H1 (cell line): ENCODE measurements at regions not wholly inside any gene's neighbourhood (a gene's known extent, or its start where the extent isn't known, plus 50 kb on each side); places are given as distances from the start of the nearest gene placed in this dataset.

Experiments
- CTCF ChIA-PET: fragments of 300-600 bp; sonication (Branson Sonifier 250); formaldehyde crosslinking; loops from one replicate; lab custom pipeline; 2021; ENCODE audit not compliant: partially characterized antibody; lab: Charles Lee
- POLR2A ChIA-PET: fragments of 300-600 bp; sonication (Branson Sonifier 250); formaldehyde crosslinking; loops from one replicate; lab custom pipeline; 2021; ENCODE audit warnings: inconsistent platforms; ENCODE audit not compliant: partially characterized antibody; lab: Charles Lee
- DNase-seq, 2 experiments: peaks; one replicate each; pipeline versions ENCODE4 v3.0.0 to v3.0.0-alpha.2; 2010 to 2022; ENCODE audit warnings: low spot score in 2 of 2, low read depth in 1 of 2, mixed read lengths in 1 of 2
- FAIRE-seq: peaks from 2 replicates; lab custom pipeline; 2011; peaks lifted over from hg19 to GRCh38; lab: Jason Lieb, UNC
- H2AFZ ChIP-seq: 2 replicates; pipeline ENCODE4 v1.8.1; 2012; ENCODE audit warnings: low read length, inconsistent platforms
- H2AK5ac ChIP-seq: 2 replicates; pipeline ENCODE4 v1.6.1; 2013; ENCODE audit warnings: low read depth, low read length
- H2BK120ac ChIP-seq: replicated peaks from 2 replicates; pipeline ENCODE3; 2013; ENCODE audit warnings: low read depth, low read length, inconsistent platforms
- H2BK12ac ChIP-seq: 2 replicates; pipeline ENCODE4 v1.6.1; 2013; ENCODE audit warnings: low read depth, low read length
- H2BK15ac ChIP-seq: 2 replicates; pipeline ENCODE4 v1.6.1; 2013; ENCODE audit warnings: low read length
- H2BK20ac ChIP-seq: 2 replicates; pipeline ENCODE4 v1.6.1; 2013; ENCODE audit warnings: low read length
- H2BK5ac ChIP-seq: 2 replicates; pipeline ENCODE4 v1.6.1; 2013; ENCODE audit warnings: low read depth, low read length
- H3K14ac ChIP-seq: 2 replicates; pipeline ENCODE4 v1.6.1; 2013; ENCODE audit warnings: inconsistent platforms; ENCODE audit not compliant: insufficient read length
- H3K18ac ChIP-seq: 2 replicates; pipeline ENCODE4 v1.6.1; 2013; ENCODE audit warnings: low read length; ENCODE audit errors: extremely low read depth
- H3K23ac ChIP-seq: 2 replicates; pipeline ENCODE4 v1.6.1; 2013; ENCODE audit warnings: inconsistent platforms; ENCODE audit not compliant: insufficient read length
- H3K23me2 ChIP-seq: 2 replicates; pipeline ENCODE4 v1.6.1; 2013; ENCODE audit warnings: low read depth, low read length
- H3K27ac ChIP-seq: 2 replicates; pipeline ENCODE4 v1.6.1; 2011; ENCODE audit warnings: low read depth, low read length, inconsistent platforms
- H3K27me3 ChIP-seq, 4 experiments: replicated peaks in 1 of 4; 1 replicate in 1 of 4; 2 replicates in 3 of 4; pipeline versions ENCODE4 v1.6.1 to v1.8.1; 2011 to 2013; ENCODE audit warnings: low read length in 3 of 4, mild to moderate bottlenecking in 3 of 4, inconsistent platforms in 2 of 4, mixed read lengths in 2 of 4, moderate library complexity in 1 of 4; ENCODE audit not compliant: control insufficient read depth in 3 of 4, insufficient read depth in 3 of 4; ENCODE audit errors: extremely low read depth in 1 of 4
- H3K36me3 ChIP-seq, 4 experiments: 2 replicates each; pipeline versions ENCODE4 v1.6.1 to v1.8.1; 2011 to 2013; ENCODE audit warnings: mild to moderate bottlenecking in 4 of 4, low read length in 3 of 4, moderate library complexity in 2 of 4, control low read depth in 1 of 4, inconsistent platforms in 1 of 4; ENCODE audit not compliant: insufficient read depth in 4 of 4, control insufficient read depth in 2 of 4
- H3K4ac ChIP-seq: replicated peaks from 2 replicates; pipeline ENCODE3; 2013; ENCODE audit warnings: low read length, low read depth, mixed read lengths, inconsistent platforms; ENCODE audit not compliant: insufficient read length
- H3K4me1 ChIP-seq, 4 experiments: replicated peaks in 1 of 4; 1 replicate in 1 of 4; 2 replicates in 3 of 4; pipeline versions ENCODE4 v1.6.1 to v1.8.1; 2011 to 2013; ENCODE audit warnings: low read length in 3 of 4, inconsistent platforms in 2 of 4, mixed read lengths in 1 of 4; ENCODE audit not compliant: insufficient read depth in 4 of 4, control insufficient read depth in 3 of 4
- H3K4me2 ChIP-seq, 2 experiments: 2 replicates each; pipeline versions ENCODE4 v1.6.1 to v1.8.1; 2011 to 2013; ENCODE audit warnings: low read depth in 2 of 2, low read length in 2 of 2, control low read depth in 1 of 2, inconsistent platforms in 1 of 2, mild to moderate bottlenecking in 1 of 2; ENCODE audit not compliant: insufficient read depth in 1 of 2
- H3K4me3 ChIP-seq, 4 experiments: fragments of 200-600, 300-600 bp in 1 of 4; sonication (generic), shearing (Covaris generic), sonication (Bioruptor Twin) in 1 of 4; 2 replicates each; pipeline versions ENCODE4 v1.5.1 to v1.8.1; 2011 to 2016; ENCODE audit warnings: low read length in 4 of 4, low read depth in 3 of 4, control low read depth in 2 of 4, inconsistent platforms in 2 of 4, mild to moderate bottlenecking in 2 of 4, mixed read lengths in 1 of 4, moderate library complexity in 1 of 4; ENCODE audit not compliant: insufficient read depth in 2 of 4; ENCODE audit errors: extremely low read depth in 1 of 4
- H3K56ac ChIP-seq: replicated peaks from 2 replicates; pipeline ENCODE3; 2013; ENCODE audit warnings: low read depth, mild to moderate bottlenecking, mixed read lengths, low read length, inconsistent platforms; ENCODE audit not compliant: insufficient read length
- H3K79me1 ChIP-seq: 2 replicates; pipeline ENCODE4 v1.6.1; 2013; ENCODE audit warnings: low read depth, low read length, control low read depth
- H3K79me2 ChIP-seq, 2 experiments: 2 replicates each; pipeline versions ENCODE4 v1.6.1 to v1.8.1; 2012 to 2013; ENCODE audit warnings: low read length in 2 of 2, mild to moderate bottlenecking in 2 of 2, inconsistent platforms in 1 of 2; ENCODE audit not compliant: insufficient read depth in 2 of 2, control insufficient read depth in 1 of 2
- H3K9ac ChIP-seq, 4 experiments: replicated peaks in 1 of 4; 1 replicate in 1 of 4; 2 replicates in 3 of 4; pipeline versions ENCODE4 v1.6.1 to v1.8.1; 2011 to 2013; ENCODE audit warnings: low read depth in 3 of 4, low read length in 3 of 4, control low read depth in 2 of 4, mild to moderate bottlenecking in 2 of 4, moderate library complexity in 2 of 4, inconsistent platforms in 1 of 4; ENCODE audit errors: extremely low read depth in 1 of 4
- H3K9me3 ChIP-seq, 2 experiments: 2 replicates each; pipeline versions ENCODE4 v1.6.1 to v1.8.1; 2012 to 2013; ENCODE audit warnings: mild to moderate bottlenecking in 2 of 2, moderate library complexity in 2 of 2, control low read depth in 1 of 2, inconsistent platforms in 1 of 2, low read depth in 1 of 2, low read length in 1 of 2, mixed read lengths in 1 of 2; ENCODE audit not compliant: insufficient read depth in 2 of 2
- H4K20me1 ChIP-seq, 2 experiments: replicated peaks in 1 of 2; 2 replicates each; pipeline versions ENCODE3 to v1.8.1; 2011 to 2013; ENCODE audit warnings: inconsistent platforms in 2 of 2, low read length in 2 of 2, mild to moderate bottlenecking in 1 of 2; ENCODE audit not compliant: insufficient read depth in 2 of 2, control insufficient read depth in 1 of 2
- H4K5ac ChIP-seq: 2 replicates; pipeline ENCODE4 v1.6.1; 2013; ENCODE audit warnings: low read length, low read depth, mixed read lengths, inconsistent platforms; ENCODE audit not compliant: insufficient read length
- H4K8ac ChIP-seq: 2 replicates; pipeline ENCODE4 v1.8.0; 2013; ENCODE audit warnings: mild to moderate bottlenecking, moderate library complexity, low read length, inconsistent platforms; ENCODE audit not compliant: insufficient read depth; ENCODE audit errors: extremely low read depth
- H4K91ac ChIP-seq: replicated peaks from 2 replicates; pipeline ENCODE3; 2013; ENCODE audit warnings: low read length, mixed read lengths, inconsistent platforms; ENCODE audit not compliant: insufficient read length
- BACH1 ChIP-seq: IDR thresholded peaks from 2 replicates; pipeline ENCODE4 v1.6.1; 2012; ENCODE audit warnings: low read length, improper control_type of control experiment
- BCL11A ChIP-seq, 2 experiments: IDR thresholded peaks; one replicate each; pipeline ENCODE4 v1.6.1; 2011; ENCODE audit warnings: low read depth in 2 of 2, low read length in 2 of 2, mild to moderate bottlenecking in 2 of 2
- BRCA1 ChIP-seq: IDR thresholded peaks from 2 replicates; pipeline ENCODE4 v1.6.1; 2012; ENCODE audit warnings: low read depth, low read length, improper control_type of control experiment
- CBX5 ChIP-seq: fragments of 300-800, 300-1000 bp; sonication (generic); IDR thresholded peaks from 2 replicates; pipeline ENCODE4 v1.7.1; 2016; ENCODE audit warnings: antibody characterized with exemption, low read length, low read depth
- CBX8 ChIP-seq: fragments of 300-800, 300-1000 bp; sonication (generic); IDR thresholded peaks from 2 replicates; pipeline ENCODE4 v1.7.1; 2016; ENCODE audit warnings: low read depth, low read length, borderline replicate concordance
- CTBP2 ChIP-seq: IDR thresholded peaks from 2 replicates; pipeline ENCODE4 v1.7.0; 2011; ENCODE audit warnings: borderline replicate concordance, mild to moderate bottlenecking, moderate library complexity, mixed read lengths, low read length; ENCODE audit not compliant: insufficient read depth, insufficient read length
- EP300 ChIP-seq, 2 experiments: IDR thresholded peaks; 1 replicate in 1 of 2; 2 replicates in 1 of 2; pipeline ENCODE4 v1.6.1; 2011 to 2012; ENCODE audit warnings: low read depth in 2 of 2, low read length in 2 of 2, mild to moderate bottlenecking in 2 of 2, borderline replicate concordance in 1 of 2, inconsistent platforms in 1 of 2, moderate library complexity in 1 of 2
- EZH2 ChIP-seq: fragments of 200-600 bp; sonication (generic); IDR thresholded peaks from 2 replicates; pipeline ENCODE4 v1.7.1; 2012; ENCODE audit warnings: low read depth, mild to moderate bottlenecking, moderate library complexity, low read length, inconsistent platforms; ENCODE audit not compliant: severe bottlenecking
- HDAC2 ChIP-seq, 2 experiments: fragments of 300-600 bp in 1 of 2; sonication (generic) in 1 of 2; IDR thresholded peaks; 2 replicates each; pipeline ENCODE4 v1.6.1; 2011 to 2012; ENCODE audit warnings: low read depth in 2 of 2, low read length in 2 of 2, mild to moderate bottlenecking in 2 of 2, moderate library complexity in 2 of 2, borderline replicate concordance in 1 of 2, inconsistent platforms in 1 of 2
- HDAC6 ChIP-seq: IDR thresholded peaks from one replicate; pipeline ENCODE4 v1.7.1; 2012; ENCODE audit warnings: low read depth, mild to moderate bottlenecking, inconsistent platforms, low read length, moderate library complexity
- KDM1A ChIP-seq: fragments of 200-600, 300-600 bp; sonication (generic); IDR thresholded peaks from 2 replicates; pipeline ENCODE4 v1.7.1; 2016; ENCODE audit warnings: mild to moderate bottlenecking, low read length, borderline replicate concordance
- KDM4A ChIP-seq: IDR thresholded peaks from one replicate; pipeline ENCODE4 v1.7.1; 2012; ENCODE audit warnings: low read depth, mild to moderate bottlenecking, moderate library complexity, low read length, inconsistent platforms; ENCODE audit not compliant: severe bottlenecking
- RFX5 ChIP-seq: IDR thresholded peaks from 2 replicates; pipeline ENCODE4 v1.6.1; 2011; ENCODE audit warnings: low read depth, low read length, improper control_type of control experiment, borderline replicate concordance
- YY1 ChIP-seq: IDR thresholded peaks from 2 replicates; pipeline ENCODE4 v1.6.1; 2011; ENCODE audit warnings: low read depth, mild to moderate bottlenecking, low read length
- WGBS, 2 experiments: shearing (Covaris generic) in 1 of 2; methylation state at CpG; one replicate each; pipeline versions ENCODE4 v1.1.6 to v1.1.7; 2013 to 2015; ENCODE audit warnings: low lambda C conversion rate in 2 of 2, mixed read lengths in 2 of 2, inconsistent platforms in 1 of 2, low coverage in 1 of 2, missing lambda C conversion rate in 1 of 2; ENCODE audit not compliant: insufficient replicate concordance in 2 of 2, insufficient coverage in 1 of 2, insufficient read length in 1 of 2; ENCODE audit errors: extremely low coverage in 1 of 2, missing lambda C conversion rate in 1 of 2; 5-methylcytosine and 5-hydroxymethylcytosine counted together

- Histone ChIP-seq H4K8ac (no peak overlapping the region), H4K20me1 (no peaks in the 10 kb centered on the region), H3K9me3 (no peaks in the 10 kb centered on the region), H3K9ac (no peak overlapping the region), H2AFZ (peak overlapping the region; percentile 3; the same call in 1 of the 2 replicates), H3K27me3 (peaks cover 0 to 1% (median 0%) of the 10 kb centered on the region in 4 experiments; a peak in 2 of 7 replicates), H3K14ac (no peak overlapping the region), H3K18ac (no peak overlapping the region), H3K23me2 (no peaks in the 10 kb centered on the region), H3K4me1 (peaks cover 0 to 2% (median 0%) of the 10 kb centered on the region in 4 experiments; a peak in 1 of 7 replicates), H3K79me2 (no peaks in the 10 kb centered on the region), H4K91ac (no peak overlapping the region), H3K4me2 (no peak overlapping the region), H3K79me1 (no peaks in the 10 kb centered on the region), H3K23ac (no peak overlapping the region), H2BK120ac (no peak overlapping the region), H4K5ac (no peak overlapping the region), H2BK20ac (no peak overlapping the region), H2BK5ac (no peak overlapping the region), H3K27ac (no peak overlapping the region), H3K4ac (no peak overlapping the region), H2BK15ac (no peak overlapping the region), H3K36me3 (no peaks in the 10 kb centered on the region; a peak in 1 of 8 replicates), H2AK5ac (no peak overlapping the region), H3K4me3 (no peak overlapping the region), H2BK12ac (no peak overlapping the region), H3K56ac (no peak overlapping the region)
- no peak for DNase-seq
- FAIRE-seq = no peak
- WGBS, 2 experiments = 87% methylated on average over 2 of the region's 2 CpGs; no CpG with 5 or more reads in 1 of the 2 experiments
- CTCF ChIA-PET = interaction anchor here (0.6 to 1.0 kb wide), 2 partner anchors 53 to 108 kb away, joined by 4 read pairs; no protein-coding TSS in a partner anchor
- POLR2A ChIA-PET = no interaction called here
- TF ChIP-seq CTBP2 (no peak), HDAC2 (IDR thresholded peaks at IDR 0.05; ENCODE audit: borderline replicate concordance in 1 of 2, low read depth in 2 of 2, low read length in 2 of 2) (no peak), BCL11A (IDR thresholded peaks at IDR 0.05; ENCODE audit: low read depth in 2 of 2, low read length in 2 of 2) (no peak), EZH2 (no peak), HDAC6 (no peak), BACH1 (no peak), RFX5 (no peak), EP300 (IDR thresholded peaks at IDR 0.05; ENCODE audit: borderline replicate concordance in 1 of 2, low read depth in 2 of 2, low read length in 2 of 2) (no peak), KDM1A (no peak), CBX5 (no peak), CBX8 (no peak), KDM4A (no peak), YY1 (no peak), BRCA1 (no peak)
Measured at GRCh38 chr6:2581611-2582010, 169.1 kb downstream of the MYLK4 start.
